GM19035 (cell line): ENCODE measurements at regions not wholly inside any gene's neighbourhood (a gene's known extent, or its start where the extent isn't known, plus 50 kb on each side); places are given as distances from the start of the nearest gene placed in this dataset.

Source experiments
- ATAC-seq: cut with Tn5 transposase; IDR thresholded peaks from one replicate; pipeline ENCODE4 v1.9.1; 2021; ENCODE audit not compliant: unreplicated experiment

DNA sequence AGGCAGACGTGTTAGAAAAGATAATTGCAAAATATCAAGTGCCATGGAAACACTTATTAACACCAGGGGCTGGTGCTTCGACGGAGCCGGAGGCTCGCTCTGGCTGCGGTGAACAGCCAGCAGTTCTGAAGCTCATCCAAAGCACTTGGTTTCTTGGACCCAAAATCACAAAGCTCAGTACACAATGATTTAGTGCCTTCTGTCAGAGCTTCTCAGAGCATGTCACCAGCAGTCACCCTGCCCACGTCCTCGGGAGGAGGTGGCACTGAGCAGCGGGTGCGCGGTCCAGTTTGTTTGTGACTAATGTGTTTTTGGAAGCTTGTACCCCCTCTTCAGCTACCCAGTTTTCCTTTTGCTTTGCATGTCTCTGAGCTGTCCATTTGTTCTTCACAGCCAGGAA, 58.7 kb upstream of the KIRREL3 start:
- ATAC-seq, result no peak

DNA sequence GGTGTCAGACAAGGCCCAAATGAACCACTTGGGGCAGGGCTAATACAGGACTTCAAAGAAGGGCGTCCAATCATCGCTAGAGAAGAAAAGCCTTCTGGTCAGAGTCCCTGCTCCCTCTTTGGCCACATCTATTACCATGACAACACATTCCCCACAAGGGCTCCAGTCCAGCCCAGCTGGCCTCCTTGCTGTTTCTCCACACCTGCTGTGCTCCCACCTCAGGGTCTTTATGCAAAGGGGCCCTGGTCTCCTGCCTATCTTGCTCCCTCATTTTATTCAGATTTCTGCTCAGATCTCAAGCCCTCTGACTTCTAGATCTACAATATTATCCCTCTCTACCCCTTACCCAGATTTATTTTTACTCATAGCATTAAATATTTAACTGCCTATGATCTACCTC, 58.0 kb upstream of the KIRREL3 start:
- no peak for ATAC-seq

DNA sequence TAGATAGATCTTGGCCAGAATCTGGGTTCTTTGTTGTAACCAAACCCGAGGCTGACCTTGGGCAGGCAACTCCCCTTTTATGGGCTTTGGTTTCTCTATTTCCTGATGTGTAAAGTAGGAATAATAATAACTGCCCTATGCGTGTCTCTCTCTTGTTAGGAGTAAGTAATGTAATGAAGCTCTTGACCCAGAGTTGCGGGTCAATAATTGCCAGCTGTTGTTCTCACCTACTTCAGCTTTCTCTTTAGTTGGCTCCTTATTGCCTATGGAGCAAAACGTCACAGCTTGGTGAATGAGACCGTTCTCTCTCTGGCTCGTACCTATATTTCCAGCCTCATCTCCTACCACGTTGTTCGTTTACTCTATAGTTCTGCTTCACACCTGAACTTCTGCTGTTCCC, 56.6 kb upstream of the KIRREL3 start:
- ATAC-seq, result no peak

DNA sequence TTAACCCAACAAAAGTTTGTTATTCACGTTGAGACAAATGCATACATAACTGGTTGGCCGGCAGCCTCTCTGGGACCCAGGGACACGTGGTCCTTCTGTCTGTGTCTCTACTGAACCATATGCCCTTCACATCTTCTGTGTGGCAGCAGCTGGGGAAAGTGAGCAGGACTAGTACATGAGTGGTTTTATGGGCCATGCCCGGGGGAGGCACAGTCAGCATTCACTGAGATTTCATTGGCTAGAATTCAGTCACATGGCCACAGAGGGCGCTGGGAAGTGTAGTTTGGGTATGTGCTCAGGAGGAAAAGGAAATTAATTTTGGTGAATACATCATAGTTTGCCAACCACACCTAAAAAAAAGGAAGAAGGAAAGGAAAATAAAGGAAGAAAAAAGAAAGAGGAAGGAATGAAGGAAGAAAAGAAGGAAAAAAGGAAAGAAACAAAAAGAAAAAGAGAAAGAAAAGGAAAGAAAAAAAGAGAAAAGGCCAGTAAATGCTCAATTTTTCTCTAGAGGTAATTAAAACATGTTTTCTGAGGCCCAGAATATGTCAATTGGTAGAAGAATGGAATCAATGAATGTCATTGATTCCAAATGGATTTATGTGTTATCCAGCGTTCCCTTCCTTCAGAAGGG, 55.9 kb upstream of the KIRREL3 start:
- peak; percentile 67 for ATAC-seq

DNA sequence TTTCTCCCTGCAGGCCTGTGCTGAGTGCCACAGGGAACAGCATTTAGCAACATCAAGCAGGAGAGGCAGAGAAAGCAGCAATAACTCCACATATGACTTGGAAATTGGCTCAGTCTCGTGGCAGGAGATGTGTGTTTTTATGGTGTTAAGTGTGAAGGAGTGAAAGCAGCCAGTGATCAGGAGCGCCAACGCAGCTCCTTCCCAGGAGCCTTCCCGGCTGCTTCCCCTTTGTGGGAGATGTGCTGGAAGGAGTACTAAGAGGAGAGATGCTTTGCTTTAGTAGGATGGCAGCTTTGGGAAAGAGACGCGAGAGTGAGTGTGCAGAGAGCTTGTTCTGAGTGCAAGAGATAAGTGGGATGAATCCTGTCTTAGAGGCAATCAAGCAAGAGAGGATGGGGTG, 54.7 kb upstream of the KIRREL3 start:
- no peak for ATAC-seq

DNA sequence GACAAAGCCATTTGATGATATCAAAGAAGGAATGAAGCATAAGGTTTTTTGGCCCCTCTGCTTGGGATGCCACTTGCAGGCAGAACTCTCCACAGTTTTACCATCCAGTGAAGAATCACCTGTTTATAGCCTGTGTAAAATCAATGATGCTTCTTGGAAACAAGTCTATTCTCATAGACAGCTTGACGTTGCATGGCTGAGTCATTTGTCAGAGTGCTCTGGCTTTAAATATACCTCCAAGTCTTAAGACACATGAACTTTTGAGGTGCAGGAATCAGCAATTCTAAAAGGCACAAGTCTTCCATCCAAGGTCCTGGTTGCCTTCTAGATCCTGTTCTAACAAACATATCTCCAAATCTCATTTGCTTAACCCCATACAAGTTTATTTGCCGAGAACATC, 53.6 kb upstream of the KIRREL3 start:
- ATAC-seq, result no peak

DNA sequence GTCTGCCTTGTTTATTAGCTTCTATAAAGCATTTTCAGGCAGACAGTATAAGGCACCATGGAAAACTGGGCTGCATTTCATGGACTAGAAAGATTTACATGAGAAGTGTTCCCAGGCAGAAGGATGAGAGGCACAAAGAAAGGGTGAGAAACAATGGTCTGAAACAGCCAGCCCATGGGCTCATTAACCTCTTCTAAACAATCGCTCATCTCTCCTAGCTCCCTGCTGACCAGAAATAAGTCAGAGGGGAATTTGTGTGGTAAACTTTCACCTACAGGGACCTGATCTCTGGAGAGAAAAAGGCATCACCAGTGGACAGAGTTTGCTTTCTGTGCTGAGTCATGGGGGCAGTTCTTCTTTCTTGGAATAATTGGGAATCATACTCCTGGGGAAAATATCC, 51.8 kb upstream of the KIRREL3 start:
- no peak for ATAC-seq
